NCI-H1417 (cell line): ENCODE measurements at regions not wholly inside any gene's neighbourhood (a gene's known extent, or its start where the extent isn't known, plus 50 kb on each side); places are given as distances from the start of the nearest gene placed in this dataset.
A peak's percentile ranks its signal among the peaks of the same experiment; 100 is the strongest.

Source experiments
- DNase-seq, 3 experiments: peaks; one replicate each; lab custom pipeline; 2025; lab: John Stamatoyannopoulos, UW

GRCh38 chr13:37934339-37935191 lies 65.0 kb upstream of the TRPC4 start:
- DNase-seq = no peak

DNA sequence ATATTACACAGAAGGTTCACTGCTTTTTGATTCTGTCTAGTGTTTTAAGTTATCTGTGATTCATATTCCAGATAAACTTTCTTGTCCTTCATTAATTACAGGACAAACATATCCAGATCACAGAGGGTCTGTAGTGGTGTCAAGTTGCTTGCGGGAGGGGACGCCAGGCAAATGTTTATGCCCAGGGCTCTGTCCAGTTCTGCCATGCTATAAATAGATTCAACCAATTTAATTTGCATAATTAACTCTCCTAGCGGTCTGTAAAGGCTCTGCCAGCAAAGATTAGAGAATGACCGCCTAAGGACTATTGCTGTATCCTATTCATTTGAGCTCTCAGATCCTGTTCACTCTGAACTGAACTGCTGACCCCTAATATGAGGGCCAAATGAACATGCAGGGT lies 59.7 kb upstream of the TRPC4 start:
- peak in 2 of 3 experiments; percentile 0 to 41 for DNase-seq

DNA sequence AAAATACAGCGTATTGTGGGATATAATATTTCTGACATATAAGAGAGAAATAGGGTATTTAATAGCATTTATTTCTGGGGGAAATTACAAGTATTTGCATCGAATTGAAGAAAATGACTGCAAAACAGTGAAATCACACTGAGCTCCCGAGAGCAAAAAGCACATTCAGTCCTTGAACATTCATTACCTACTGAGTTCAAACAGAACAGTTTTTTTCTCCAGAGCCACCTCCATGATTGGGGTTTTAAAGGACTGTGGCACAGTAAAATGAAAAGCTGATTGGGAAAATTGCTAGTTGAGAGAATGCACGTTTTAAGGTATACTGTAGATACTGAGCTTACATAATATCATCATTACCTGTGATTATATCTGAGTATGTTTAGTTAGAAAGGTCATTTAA lies 58.0 kb upstream of the TRPC4 start:
- DNase-seq = peak in 1 of 3 experiments; percentile 0

- no peak for DNase-seq
Observed at GRCh38 chr13:37925878-37926473, 56.4 kb upstream of the TRPC4 start.

DNA sequence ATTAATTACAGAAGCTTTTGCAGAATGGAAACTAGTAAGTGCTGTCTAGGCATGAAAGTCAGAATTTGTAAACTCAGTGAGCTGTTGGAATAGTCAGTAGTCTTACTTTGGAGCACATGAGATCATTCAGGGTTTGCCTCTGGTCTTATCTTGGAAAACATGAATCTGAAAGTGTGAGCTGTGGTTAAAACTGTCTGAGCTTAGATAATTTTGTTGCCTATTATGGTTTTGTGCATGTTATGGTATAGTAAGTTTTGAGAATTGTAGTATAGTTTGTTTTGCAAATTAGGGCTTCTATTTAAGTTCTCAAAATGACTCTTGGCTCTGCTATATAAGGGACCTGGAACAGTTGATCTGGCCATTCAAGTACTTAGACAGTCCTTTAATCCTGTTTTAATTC lies 53.7 kb upstream of the TRPC4 start:
- no peak for DNase-seq

- no peak for DNase-seq
Observed at GRCh38 chr13:37919329-37919880, 49.8 kb upstream of the TRPC4 start.
